Mucosa of descending colon (tissue), 3 donors: ENCODE measurements at regions not wholly inside any gene's neighbourhood (a gene's known extent, or its start where the extent isn't known, plus 50 kb on each side); places are given as distances from the start of the nearest gene placed in this dataset.

Experiments
- ATAC-seq: fragments of 200-7000 bp; cut with Tn5 transposase; one replicate; pipeline ENCODE4 v1.9.1; 2020; ENCODE audit warnings: mild to moderate bottlenecking, moderate library complexity
- DNase-seq, 3 donors: peaks; one replicate each; pipeline ENCODE4 v3.0.0-alpha.2; 2020
- H3K36me3 ChIP-seq: fragments of 200-600 bp; one replicate; pipeline ENCODE4 v1.8.0; 2021; ENCODE audit warnings: low read depth, mild to moderate bottlenecking
- H3K4me1 ChIP-seq: fragments of 200-600 bp; one replicate; pipeline ENCODE4 v1.8.0; 2021; ENCODE audit warnings: low read depth, mild to moderate bottlenecking
- H3K4me3 ChIP-seq: fragments of 200-600 bp; one replicate; pipeline ENCODE4 v1.8.0; 2021; ENCODE audit warnings: mild to moderate bottlenecking
- H3K9me3 ChIP-seq: fragments of 200-600 bp; one replicate; pipeline ENCODE4 v1.8.0; 2021; ENCODE audit warnings: mild to moderate bottlenecking
- CTCF ChIP-seq: fragments of 200-600 bp; IDR thresholded peaks from one replicate; pipeline ENCODE4 v1.8.0; 2022; ENCODE audit warnings: antibody characterized with exemption, mild to moderate bottlenecking
- intact Hi-C, 2 donors: fragments of 100-400 bp; cut with DNase I in 1 of 2; cut with micrococcal nuclease in 1 of 2; formaldehyde crosslinking; loops; one replicate each; pipeline versions ENCODE4 v1.11.0 to v1.11.1; 2022; cut with DNase I, micrococcal nuclease
- donor health status: DM: no; HTN: no; CAD: no; lungs with moderate emphysema.
- donor health status: DM: no; HTN: no; CAD: no.
- donor health status: DM: no; HTN: yes; CAD: no.

- no peak for DNase-seq
- H3K36me3 ChIP-seq, result no peaks in the 10 kb centered on the region
- H3K4me3 ChIP-seq, result no peak overlapping the region
- no peaks in the 10 kb centered on the region for H3K4me1 ChIP-seq
- peaks cover 2% of the 10 kb centered on the region for H3K9me3 ChIP-seq
- ATAC-seq, result no peak
- no peak for TF ChIP-seq CTCF
- intact Hi-C loops, result no loop called here
Observed at GRCh38 chr2:215638687-215639086, 202.8 kb upstream of the FN1 start.

- DNase-seq (no peak), ATAC-seq (no peak)
- intact Hi-C loops, result no loop called here
- no peak for TF ChIP-seq CTCF
- Histone ChIP-seq H3K4me3 (no peak overlapping the region), H3K36me3 (no peaks in the 10 kb centered on the region), H3K4me1 (no peaks in the 10 kb centered on the region), H3K9me3 (peaks cover 12% of the 10 kb centered on the region)
Observed at GRCh38 chr2:215637651-215638050, 201.8 kb upstream of the FN1 start.

DNA sequence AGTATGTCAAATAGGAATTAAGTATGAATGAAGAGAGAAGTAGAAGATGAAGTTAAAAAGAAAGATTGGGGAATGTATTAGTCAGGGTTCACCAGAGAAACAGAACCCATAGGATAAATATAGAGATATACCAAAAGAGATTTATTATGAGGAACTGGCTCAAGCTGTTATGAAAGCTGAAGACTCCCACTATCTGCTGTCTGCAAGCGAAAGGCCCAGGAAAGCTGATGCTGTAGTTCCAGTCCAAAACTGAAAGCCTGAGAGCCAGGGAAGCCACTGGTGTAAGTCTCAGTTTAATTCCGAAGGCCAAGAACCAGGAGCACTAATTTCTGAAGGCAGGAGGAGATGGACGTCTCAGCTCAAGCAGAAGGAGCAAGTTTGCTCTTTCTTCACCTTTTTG lies 200.9 kb upstream of the FN1 start:
- ATAC-seq (no peak), DNase-seq (no peak)
- no peaks in the 10 kb centered on the region for H3K36me3 ChIP-seq

DNA sequence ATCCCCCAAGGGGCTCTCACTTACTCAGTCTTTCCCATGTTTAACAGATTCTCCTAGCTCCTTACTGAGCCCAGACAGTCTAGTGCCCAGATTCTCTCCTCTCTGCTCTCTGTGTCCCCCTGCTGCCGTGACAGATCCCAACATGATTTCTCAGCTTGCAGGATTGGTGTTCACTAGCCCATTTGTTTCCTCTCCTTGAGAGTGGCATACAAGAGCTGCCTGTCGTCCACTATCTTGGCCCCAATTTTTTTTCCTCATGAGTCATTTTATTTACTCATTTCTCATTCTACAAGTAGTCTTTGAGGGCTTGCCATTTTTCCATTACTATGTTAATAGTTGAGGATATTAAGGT lies 199.9 kb upstream of the FN1 start:
- Histone ChIP-seq H3K4me1 (no peaks in the 10 kb centered on the region), H3K36me3 (no peaks in the 10 kb centered on the region), H3K4me3 (no peak overlapping the region), H3K9me3 (peaks cover 15% of the 10 kb centered on the region)
- no peak for ATAC-seq
- TF ChIP-seq CTCF, result no peak
- no peak for DNase-seq
- intact Hi-C loops, result no loop called here

More for the DNA sequence above, 200.9 kb upstream of the FN1 start:
- TF ChIP-seq CTCF, result no peak
- peaks cover 13% of the 10 kb centered on the region for H3K9me3 ChIP-seq
- intact Hi-C loops, result no loop called here
- H3K4me1 ChIP-seq, result no peaks in the 10 kb centered on the region
- no peak overlapping the region for H3K4me3 ChIP-seq

GRCh38 chr2:215635071-215635787 lies 199.4 kb upstream of the FN1 start:
- DNase-seq (no peak), ATAC-seq (no peak)
- Histone ChIP-seq H3K9me3 (peaks cover 19% of the 10 kb centered on the region), H3K4me1 (no peaks in the 10 kb centered on the region), H3K4me3 (no peak overlapping the region), H3K36me3 (no peaks in the 10 kb centered on the region)
- no peak for TF ChIP-seq CTCF
- intact Hi-C loops, result no loop called here

GRCh38 chr2:215633360-215633759 lies 197.5 kb upstream of the FN1 start:
- no peaks in the 10 kb centered on the region for H3K36me3 ChIP-seq
- H3K4me1 ChIP-seq, result no peaks in the 10 kb centered on the region
- H3K9me3 ChIP-seq, result peaks cover 19% of the 10 kb centered on the region
- H3K4me3 ChIP-seq, result no peak overlapping the region
- no peak for ATAC-seq
- intact Hi-C loops, result no loop called here
- TF ChIP-seq CTCF, result no peak
- no peak for DNase-seq
